ENCODE measurements at regions not wholly inside any gene's neighbourhood (a gene's known extent, or its start where the extent isn't known, plus 50 kb on each side); places are given as distances from the start of the nearest gene placed in this dataset.

- no peak for TF ChIP-seq CTCF (IDR thresholded peaks at IDR 0.05; ENCODE audit: insufficient read depth, low read depth, low read length)
- DNase-seq (ENCODE audit: low read depth) = peak; percentile 79
- H3K4me3 ChIP-seq (ENCODE audit: low read depth, low read length) = no peak overlapping the region
Measured at GRCh38 chr2:224142397-224143312, 103.6 kb upstream of the SERPINE2 start.

GRCh38 chr2:224141304-224141703, 102.2 kb upstream of the SERPINE2 start:
- DNase-seq (ENCODE audit: low read depth) = no peak
- no peak for TF ChIP-seq CTCF (IDR thresholded peaks at IDR 0.05; ENCODE audit: insufficient read depth, low read depth, low read length)
- H3K4me3 ChIP-seq (ENCODE audit: low read depth, low read length) = no peak overlapping the region

DNA sequence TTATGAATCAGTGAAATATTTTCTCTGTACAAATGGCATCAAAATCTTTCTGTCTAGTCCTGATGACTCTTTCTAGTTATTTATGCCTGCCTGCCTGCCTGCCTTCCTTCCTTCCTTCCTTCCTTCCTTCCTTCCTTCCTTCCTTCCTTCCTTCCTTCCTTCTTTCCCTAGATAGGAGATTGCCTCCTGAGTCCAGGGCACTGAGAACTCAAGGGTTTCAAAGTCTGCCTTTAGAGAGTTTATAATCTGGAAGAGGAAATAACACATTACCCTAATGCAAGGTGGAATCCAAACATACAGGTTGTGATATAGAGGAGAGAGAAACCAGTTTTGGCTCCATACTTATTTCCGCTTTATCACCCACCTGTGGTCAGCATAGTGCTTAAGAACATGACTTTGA, 98.1 kb upstream of the SERPINE2 start:
- H3K4me3 ChIP-seq (ENCODE audit: low read depth, low read length) = no peak overlapping the region
- no peak for TF ChIP-seq CTCF (IDR thresholded peaks at IDR 0.05; ENCODE audit: insufficient read depth, low read depth, low read length)
- no peak for DNase-seq (ENCODE audit: low read depth)

GRCh38 chr2:224136396-224136795, 97.3 kb upstream of the SERPINE2 start:
- no peak for DNase-seq (ENCODE audit: low read depth)
- no peak for TF ChIP-seq CTCF (IDR thresholded peaks at IDR 0.05; ENCODE audit: insufficient read depth, low read depth, low read length)
- H3K4me3 ChIP-seq (ENCODE audit: low read depth, low read length) = no peak overlapping the region

DNA sequence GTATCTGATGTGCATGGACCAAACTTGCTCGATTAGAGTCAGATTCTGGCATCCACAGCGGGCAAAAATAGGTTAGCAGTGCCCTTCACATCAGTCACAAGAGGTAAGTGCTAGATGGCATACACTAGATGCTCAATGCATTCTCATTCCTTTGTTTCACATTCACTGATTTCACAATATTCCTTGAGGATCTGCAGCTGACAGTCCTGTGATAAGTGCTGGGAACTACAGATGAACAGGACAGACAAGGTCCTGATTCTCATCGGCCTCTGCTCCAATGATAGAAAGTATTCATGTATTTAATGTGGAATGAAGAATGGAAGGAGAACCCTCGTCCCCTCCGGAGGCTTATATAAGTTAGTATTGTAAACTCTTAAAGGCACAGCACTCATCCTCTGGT, 96.8 kb upstream of the SERPINE2 start:
- no peak for DNase-seq (ENCODE audit: low read depth)
- TF ChIP-seq CTCF (IDR thresholded peaks at IDR 0.05; ENCODE audit: insufficient read depth, low read depth, low read length) = no peak
- no peak overlapping the region for H3K4me3 ChIP-seq (ENCODE audit: low read depth, low read length)

GRCh38 chr2:224134003-224134734, 95.1 kb upstream of the SERPINE2 start:
- H3K4me3 ChIP-seq (ENCODE audit: low read depth, low read length) = no peak overlapping the region
- TF ChIP-seq CTCF (IDR thresholded peaks at IDR 0.05; ENCODE audit: insufficient read depth, low read depth, low read length) = no peak
- no peak for DNase-seq (ENCODE audit: low read depth)
